Astrocyte (in vitro differentiated cells and primary cell): ENCODE measurements at regions not wholly inside any gene's neighbourhood (a gene's known extent, or its start where the extent isn't known, plus 50 kb on each side); places are given as distances from the start of the nearest gene placed in this dataset.
"Not testable (repeated sequence)": the region's sequence is repeated elsewhere in the genome, so short reads cannot be mapped to it uniquely, and the experiment has no call there.

Experiments
- DNase-seq: peaks from one replicate; pipeline ENCODE4 v3.0.0-alpha.2; 2010; ENCODE audit warnings: low read depth
- FAIRE-seq: peaks from 2 replicates; lab custom pipeline; 2011; peaks lifted over from hg19 to GRCh38; lab: Jason Lieb, UNC
- H2AFZ ChIP-seq: 2 replicates; pipeline ENCODE4 v1.6.0; 2012; ENCODE audit warnings: low read depth, low read length, inconsistent platforms
- H3K27ac ChIP-seq: 2 replicates; pipeline ENCODE4 v1.5.1; 2011; ENCODE audit warnings: low read depth, low read length, inconsistent platforms
- H3K27me3 ChIP-seq: 2 replicates; pipeline ENCODE4 v1.6.0; 2011; ENCODE audit warnings: low read length, inconsistent platforms; ENCODE audit not compliant: insufficient read depth
- H3K36me3 ChIP-seq: 2 replicates; pipeline ENCODE4 v1.5.1; 2011; ENCODE audit warnings: low read length, inconsistent platforms; ENCODE audit not compliant: insufficient read depth
- H3K4me1 ChIP-seq: 2 replicates; pipeline ENCODE4 v1.5.1; 2011; ENCODE audit warnings: low read length, inconsistent platforms; ENCODE audit not compliant: insufficient read depth
- H3K4me2 ChIP-seq: 2 replicates; pipeline ENCODE4 v1.6.0; 2012; ENCODE audit warnings: low read length, inconsistent platforms
- H3K4me3 ChIP-seq: 2 replicates; pipeline ENCODE4 v1.5.1; 2011; ENCODE audit warnings: low read depth, mild to moderate bottlenecking, low read length, inconsistent platforms; ENCODE audit not compliant: insufficient read depth
- H3K79me2 ChIP-seq: 2 replicates; pipeline ENCODE4 v1.6.0; 2012; ENCODE audit warnings: mild to moderate bottlenecking, low read length, inconsistent platforms; ENCODE audit not compliant: insufficient read depth
- H3K9ac ChIP-seq: 2 replicates; pipeline ENCODE4 v1.6.0; 2012; ENCODE audit warnings: mild to moderate bottlenecking, low read length, inconsistent platforms
- H3K9me3 ChIP-seq: 2 replicates; pipeline ENCODE4 v1.5.1; 2012; ENCODE audit warnings: low read depth, mild to moderate bottlenecking, low read length, inconsistent platforms; ENCODE audit not compliant: insufficient read depth
- H4K20me1 ChIP-seq: 2 replicates; pipeline ENCODE4 v1.6.0; 2012; ENCODE audit warnings: low read length, inconsistent platforms; ENCODE audit not compliant: insufficient read depth
- H3K27ac Mint-ChIP-seq: one replicate; pipeline ENCODE4 v1.8.0; 2021; ENCODE audit warnings: mild to moderate bottlenecking, mixed read lengths; ENCODE audit not compliant: unreplicated experiment
- H3K27me3 Mint-ChIP-seq: one replicate; pipeline ENCODE4 v1.8.0; 2021; ENCODE audit warnings: low read depth, mixed read lengths; ENCODE audit not compliant: unreplicated experiment
- H3K36me3 Mint-ChIP-seq: one replicate; pipeline ENCODE4 v1.8.0; 2021; ENCODE audit warnings: low read depth, mixed read lengths; ENCODE audit not compliant: unreplicated experiment
- H3K4me1 Mint-ChIP-seq: one replicate; pipeline ENCODE4 v1.8.0; 2021; ENCODE audit warnings: low read depth, mixed read lengths; ENCODE audit not compliant: unreplicated experiment
- H3K4me3 Mint-ChIP-seq: one replicate; pipeline ENCODE4 v1.8.0; 2021; ENCODE audit warnings: mild to moderate bottlenecking, moderate library complexity, mixed read lengths; ENCODE audit not compliant: unreplicated experiment
- H3K9me3 Mint-ChIP-seq: one replicate; pipeline ENCODE4 v1.8.0; 2021; ENCODE audit warnings: mild to moderate bottlenecking, mixed read lengths; ENCODE audit not compliant: unreplicated experiment
- CTCF ChIP-seq: IDR thresholded peaks from 2 replicates; pipeline ENCODE4 v1.5.1; 2011; ENCODE audit warnings: low read depth, mild to moderate bottlenecking, inconsistent platforms, low read length, moderate library complexity; ENCODE audit not compliant: insufficient read depth
- EZH2 ChIP-seq: IDR thresholded peaks from 2 replicates; pipeline ENCODE4 v1.6.1; 2012; ENCODE audit warnings: mild to moderate bottlenecking, low read length, inconsistent platforms; ENCODE audit not compliant: insufficient read depth

- H4K20me1 ChIP-seq = no peaks in the 10 kb centered on the region
- Mint-ChIP-seq H3K9me3 (no peaks in the 10 kb centered on the region), H3K36me3 (no peaks in the 10 kb centered on the region), H3K4me3 (no peak overlapping the region), H3K27ac (no peak overlapping the region), H3K4me1 (no peaks in the 10 kb centered on the region), H3K27me3 (peaks cover 1% of the 10 kb centered on the region)
- no peak overlapping the region for H3K9ac ChIP-seq
- FAIRE-seq (no peak), DNase-seq (no peak)
- no peak for TF ChIP-seq CTCF
- TF ChIP-seq EZH2 = no peak
- H3K4me2 ChIP-seq = no peak overlapping the region
- no peaks in the 10 kb centered on the region for H3K27me3 ChIP-seq
- H3K9me3 ChIP-seq = no peaks in the 10 kb centered on the region
- H3K36me3 ChIP-seq = no peaks in the 10 kb centered on the region
- no peaks in the 10 kb centered on the region for H3K79me2 ChIP-seq
- no peak overlapping the region for H3K27ac ChIP-seq
- H3K4me3 ChIP-seq = no peak overlapping the region
- no peak overlapping the region for H2AFZ ChIP-seq
- no peaks in the 10 kb centered on the region for H3K4me1 ChIP-seq
These were observed 363.1 kb downstream of the DSC3 start for GRCh38 chr18:30679285-30679930.

GRCh38 chr18:30677813-30678212 is 364.7 kb downstream of the DSC3 start:
- DNase-seq, H3K79me2 ChIP-seq, H3K9me3 Mint-ChIP-seq, H3K27me3 ChIP-seq, H3K9me3 ChIP-seq, H3K36me3 ChIP-seq, H3K4me2 ChIP-seq, H2AFZ ChIP-seq, H3K4me1 Mint-ChIP-seq, H3K27ac ChIP-seq, H3K4me3 Mint-ChIP-seq, FAIRE-seq, H3K9ac ChIP-seq, H3K27me3 Mint-ChIP-seq, H4K20me1 ChIP-seq, H3K4me3 ChIP-seq, H3K4me1 ChIP-seq, H3K36me3 Mint-ChIP-seq, H3K27ac Mint-ChIP-seq: not testable (repeated sequence)

- Mint-ChIP-seq H3K27me3 (peaks cover 1% of the 10 kb centered on the region), H3K36me3 (no peaks in the 10 kb centered on the region), H3K27ac (no peak overlapping the region), H3K4me1 (no peaks in the 10 kb centered on the region), H3K9me3 (no peaks in the 10 kb centered on the region), H3K4me3 (no peak overlapping the region)
- no peaks in the 10 kb centered on the region for H3K36me3 ChIP-seq
- H3K79me2 ChIP-seq = no peaks in the 10 kb centered on the region
- H2AFZ ChIP-seq = no peak overlapping the region
- no peak overlapping the region for H3K4me2 ChIP-seq
- H4K20me1 ChIP-seq = no peaks in the 10 kb centered on the region
- no peak for DNase-seq
- no peak overlapping the region for H3K9ac ChIP-seq
- FAIRE-seq = no peak
- no peaks in the 10 kb centered on the region for H3K27me3 ChIP-seq
- no peaks in the 10 kb centered on the region for H3K9me3 ChIP-seq
- H3K4me1 ChIP-seq = no peaks in the 10 kb centered on the region
- no peak for TF ChIP-seq EZH2
- TF ChIP-seq CTCF = no peak
- H3K4me3 ChIP-seq = no peak overlapping the region
- no peak overlapping the region for H3K27ac ChIP-seq
These were observed 366.5 kb downstream of the DSC3 start for GRCh38 chr18:30676053-30676480.
